CD4-positive, alpha-beta T cell (primary cell): ENCODE measurements at regions not wholly inside any gene's neighbourhood (a gene's known extent, or its start where the extent isn't known, plus 50 kb on each side); places are given as distances from the start of the nearest gene placed in this dataset.

Experiments used
- ATAC-seq: fragments of 200-7000 bp; cut with Tn5 transposase; one replicate; pipeline ENCODE4 v1.10.0; 2022; ENCODE audit warnings: mild to moderate bottlenecking; ENCODE audit not compliant: poor library complexity
- CTCF ChIA-PET: fragments of 350-600 bp; sonication (Branson Sonifier 250); formaldehyde crosslinking; loops from one replicate; lab custom pipeline; 2021; ENCODE audit warnings: antibody characterized with exemption, inconsistent platforms; lab: Charles Lee
- POLR2A ChIA-PET: fragments of 350-600 bp; sonication (Branson Sonifier 250); formaldehyde crosslinking; loops from one replicate; lab custom pipeline; 2021; ENCODE audit warnings: antibody characterized with exemption, inconsistent platforms; lab: Charles Lee
- DNase-seq, 14 experiments: peaks; one replicate each; pipeline ENCODE4 v3.0.0-alpha.2; 2013 to 2020; ENCODE audit warnings: mixed read lengths in 2 of 14
- H3K27ac ChIP-seq, 2 donors: one replicate each; pipeline versions ENCODE4 v1.5.1 to v1.7.0; 2013; ENCODE audit warnings: low read length in 2 of 2, low read depth in 1 of 2, mild to moderate bottlenecking in 1 of 2
- H3K27me3 ChIP-seq, 2 experiments: 1 replicate in 1 of 2; 2 replicates in 1 of 2; pipeline versions ENCODE4 v1.6.1 to v1.7.0; 2013; ENCODE audit warnings: low read length in 2 of 2, control low read depth in 1 of 2, mild to moderate bottlenecking in 1 of 2, moderate library complexity in 1 of 2; ENCODE audit not compliant: insufficient read depth in 2 of 2, control insufficient read depth in 1 of 2
- H3K36me3 ChIP-seq: one replicate; pipeline ENCODE4 v1.6.1; 2013; ENCODE audit warnings: low read length, control low read depth; ENCODE audit not compliant: insufficient read depth
- H3K4me1 ChIP-seq: one replicate; pipeline ENCODE4 v1.6.1; 2013; ENCODE audit warnings: low read length, control low read depth; ENCODE audit not compliant: insufficient read depth
- H3K4me3 ChIP-seq: one replicate; pipeline ENCODE4 v1.5.1; 2013; ENCODE audit warnings: mild to moderate bottlenecking, low read length, moderate library complexity
- H3K9me3 ChIP-seq, 2 experiments: 1 replicate in 1 of 2; 2 replicates in 1 of 2; pipeline versions ENCODE4 v1.6.1 to v1.7.0; 2013; ENCODE audit warnings: low read length in 2 of 2, mild to moderate bottlenecking in 2 of 2, control low read depth in 1 of 2, moderate library complexity in 1 of 2; ENCODE audit not compliant: control insufficient read depth in 1 of 2, insufficient read depth in 1 of 2
- H3K27ac Mint-ChIP-seq: one replicate; pipeline ENCODE4 v1.8.0; 2020; ENCODE audit warnings: mixed read lengths
- H3K27me3 Mint-ChIP-seq: one replicate; pipeline ENCODE4 v1.8.0; 2021; ENCODE audit warnings: mixed read lengths
- H3K36me3 Mint-ChIP-seq: one replicate; pipeline ENCODE4 v1.8.0; 2021; ENCODE audit warnings: low read depth, mixed read lengths
- H3K4me1 Mint-ChIP-seq: one replicate; pipeline ENCODE4 v1.8.0; 2021; ENCODE audit warnings: low read depth, mixed read lengths
- H3K4me3 Mint-ChIP-seq: one replicate; pipeline ENCODE4 v1.8.0; 2020; ENCODE audit warnings: mild to moderate bottlenecking, mixed read lengths
- H3K9me3 Mint-ChIP-seq: one replicate; pipeline ENCODE4 v1.8.0; 2020; ENCODE audit warnings: mixed read lengths
- CTCF ChIP-seq: fragments of 200-600 bp; IDR thresholded peaks from one replicate; pipeline ENCODE4 v1.8.0; 2022; ENCODE audit warnings: antibody characterized with exemption, mild to moderate bottlenecking
- intact Hi-C, 2 experiments: fragments of 100-400 bp; cut with DNase I in 1 of 2; cut with micrococcal nuclease in 1 of 2; formaldehyde crosslinking; loops; one replicate each; pipeline versions ENCODE4 v1.15.1 to v1.9.0; 2023 to 2025; cut with DNase I, micrococcal nuclease

DNA sequence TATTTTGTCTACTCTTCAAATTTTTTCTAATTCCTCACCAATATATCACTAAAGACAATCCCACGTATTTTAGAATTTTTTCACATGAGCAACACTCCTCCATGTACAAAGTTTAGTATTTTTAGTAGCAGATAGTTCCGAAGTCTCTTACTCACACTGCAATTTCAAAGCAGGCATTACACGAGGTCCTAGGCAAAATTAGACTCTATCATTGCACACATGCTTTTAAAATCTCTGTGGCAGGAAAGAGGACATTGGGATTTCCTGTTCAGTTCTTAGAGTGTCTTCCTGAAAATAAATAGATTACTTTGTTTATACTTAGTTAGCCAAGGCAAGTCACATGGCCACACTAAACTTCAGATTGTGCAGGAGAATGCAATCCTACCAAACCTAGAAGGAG lies 847.7 kb downstream of the ROBO2 start:
- H3K27me3 ChIP-seq: no peaks in the 10 kb centered on the region
- TF ChIP-seq CTCF: no peak
- ChIA-PET CTCF (no interaction called here), POLR2A (no interaction called here)
- no peaks in the 10 kb centered on the region for H3K4me1 Mint-ChIP-seq
- no peak overlapping the region for H3K27ac Mint-ChIP-seq
- H3K9me3 Mint-ChIP-seq: peaks cover 7% of the 10 kb centered on the region
- no peaks in the 10 kb centered on the region for H3K36me3 ChIP-seq
- H3K27ac ChIP-seq: no peak overlapping the region
- DNase-seq (no peak), ATAC-seq (no peak)
- no peaks in the 10 kb centered on the region for H3K36me3 Mint-ChIP-seq
- intact Hi-C loops: no loop called here
- H3K4me3 Mint-ChIP-seq: no peak overlapping the region
- H3K4me1 ChIP-seq: no peaks in the 10 kb centered on the region
- H3K27me3 Mint-ChIP-seq: no peaks in the 10 kb centered on the region
- peaks cover 0 to 4% of the 10 kb centered on the region in 2 experiments for H3K9me3 ChIP-seq
- H3K4me3 ChIP-seq: no peak overlapping the region

DNA sequence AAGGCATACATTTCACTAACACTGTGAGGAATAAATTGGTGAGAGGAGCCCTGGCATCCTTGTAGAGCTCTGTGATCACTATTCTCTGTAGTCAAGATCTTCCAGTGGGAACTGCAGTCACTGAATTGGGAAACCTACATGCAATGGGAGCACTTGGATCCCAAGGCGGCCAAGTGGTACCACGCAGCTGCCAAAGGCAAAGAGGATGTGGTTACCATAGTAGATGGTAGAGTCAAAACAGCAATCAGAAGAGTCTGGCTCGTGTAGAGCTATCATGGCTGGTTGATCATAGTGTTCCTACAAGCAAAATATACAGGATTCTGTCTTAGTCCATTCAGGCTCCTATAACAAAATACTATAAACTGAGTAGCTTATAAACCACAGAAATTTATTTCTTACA lies 849.7 kb downstream of the ROBO2 start:
- ChIA-PET POLR2A (no interaction called here), CTCF (no interaction called here)
- Histone ChIP-seq H3K27me3 (no peaks in the 10 kb centered on the region), H3K27ac (no peak overlapping the region), H3K36me3 (no peaks in the 10 kb centered on the region), H3K4me1 (no peaks in the 10 kb centered on the region), H3K4me3 (no peak overlapping the region), H3K9me3 (peaks cover 0 to 7% of the 10 kb centered on the region in 2 experiments)
- DNase-seq (no peak), ATAC-seq (no peak)
- H3K36me3 Mint-ChIP-seq: no peaks in the 10 kb centered on the region
- H3K4me1 Mint-ChIP-seq: no peaks in the 10 kb centered on the region
- no peak for TF ChIP-seq CTCF
- no peaks in the 10 kb centered on the region for H3K27me3 Mint-ChIP-seq
- intact Hi-C loops: no loop called here
- H3K4me3 Mint-ChIP-seq: no peak overlapping the region
- H3K27ac Mint-ChIP-seq: no peak overlapping the region
- H3K9me3 Mint-ChIP-seq: peaks cover 7% of the 10 kb centered on the region

GRCh38 chr3:77898621-77899020 lies 858.7 kb downstream of the ROBO2 start:
- no peaks in the 10 kb centered on the region for H3K4me1 ChIP-seq
- H3K4me3 ChIP-seq: no peak overlapping the region
- TF ChIP-seq CTCF: no peak
- H3K27ac ChIP-seq: no peak overlapping the region
- no peaks in the 10 kb centered on the region for H3K36me3 ChIP-seq
- no peaks in the 10 kb centered on the region for H3K27me3 Mint-ChIP-seq
- DNase-seq: no peak
- no peaks in the 10 kb centered on the region for H3K27me3 ChIP-seq
- H3K36me3 Mint-ChIP-seq: no peaks in the 10 kb centered on the region
- intact Hi-C loops: no loop called here
- no peak overlapping the region for H3K4me3 Mint-ChIP-seq
- ATAC-seq: no peak
- no peaks in the 10 kb centered on the region for H3K4me1 Mint-ChIP-seq
- CTCF ChIA-PET: no interaction called here
- POLR2A ChIA-PET: no interaction called here
- peaks cover 0 to 3% of the 10 kb centered on the region in 2 experiments for H3K9me3 ChIP-seq
- peaks cover 30% of the 10 kb centered on the region for H3K9me3 Mint-ChIP-seq
- H3K27ac Mint-ChIP-seq: no peak overlapping the region
